Hippocampal formation (tissue), 2 donors: ENCODE measurements at regions not wholly inside any gene's neighbourhood (a gene's known extent, or its start where the extent isn't known, plus 50 kb on each side); places are given as distances from the start of the nearest gene placed in this dataset.
"Not testable (repeated sequence)": the region's sequence is repeated elsewhere in the genome, so short reads cannot be mapped to it uniquely, and the experiment has no call there.

ENCODE experiments used
- DNase-seq, 2 donors: peaks; one replicate each; lab custom pipeline; 2025; lab: John Stamatoyannopoulos, UW

DNA sequence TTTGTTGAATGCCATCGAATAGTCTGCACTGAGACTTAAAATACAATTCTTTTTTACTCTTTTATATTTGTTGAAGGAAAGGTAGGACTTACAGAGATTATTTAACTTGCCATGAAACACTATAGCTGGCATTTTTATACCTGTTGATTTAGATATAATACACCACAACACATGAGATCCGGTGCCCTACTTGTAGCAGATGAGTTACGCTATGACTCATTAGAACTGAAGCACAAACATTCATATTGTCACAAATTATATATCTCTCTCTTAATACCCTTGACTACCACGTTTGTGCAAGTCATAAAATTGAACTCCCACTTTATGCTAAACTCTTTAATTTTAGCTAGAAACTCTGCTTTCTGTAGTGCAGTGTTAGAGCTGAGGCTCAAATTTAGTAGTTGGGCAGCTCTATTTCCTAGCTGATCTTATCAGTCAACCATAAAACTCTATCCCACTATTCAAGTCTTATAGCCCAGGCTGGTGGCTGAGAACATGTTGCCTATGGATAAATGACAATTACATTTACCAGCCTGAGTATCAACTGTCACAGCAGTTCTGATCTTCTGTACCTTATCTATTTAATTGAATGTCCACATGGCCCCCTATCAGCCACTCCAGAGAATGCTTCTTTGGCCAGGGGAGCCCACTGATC lies 137.4 kb upstream of the SEMA3D start:
- DNase-seq, result no peak

DNA sequence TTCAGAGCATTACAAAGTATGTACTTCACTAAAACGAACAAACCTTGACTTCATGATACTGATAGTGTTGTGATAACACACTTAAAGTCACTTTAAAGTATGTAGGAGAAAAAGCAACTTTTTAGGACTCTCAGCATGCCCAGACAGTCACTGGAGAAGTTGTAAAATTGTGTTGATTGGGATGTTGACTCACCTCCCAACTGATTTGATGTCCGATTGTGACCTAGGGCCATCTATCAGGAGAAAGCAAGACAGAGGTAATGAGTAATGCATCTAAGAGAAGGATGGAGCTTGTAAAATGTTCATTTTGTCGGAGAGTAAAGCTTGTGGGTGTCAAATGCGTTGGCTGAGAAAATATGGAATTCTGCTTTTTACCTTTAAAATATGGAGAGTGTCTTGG lies 135.4 kb upstream of the SEMA3D start:
- DNase-seq, result no peak

DNA sequence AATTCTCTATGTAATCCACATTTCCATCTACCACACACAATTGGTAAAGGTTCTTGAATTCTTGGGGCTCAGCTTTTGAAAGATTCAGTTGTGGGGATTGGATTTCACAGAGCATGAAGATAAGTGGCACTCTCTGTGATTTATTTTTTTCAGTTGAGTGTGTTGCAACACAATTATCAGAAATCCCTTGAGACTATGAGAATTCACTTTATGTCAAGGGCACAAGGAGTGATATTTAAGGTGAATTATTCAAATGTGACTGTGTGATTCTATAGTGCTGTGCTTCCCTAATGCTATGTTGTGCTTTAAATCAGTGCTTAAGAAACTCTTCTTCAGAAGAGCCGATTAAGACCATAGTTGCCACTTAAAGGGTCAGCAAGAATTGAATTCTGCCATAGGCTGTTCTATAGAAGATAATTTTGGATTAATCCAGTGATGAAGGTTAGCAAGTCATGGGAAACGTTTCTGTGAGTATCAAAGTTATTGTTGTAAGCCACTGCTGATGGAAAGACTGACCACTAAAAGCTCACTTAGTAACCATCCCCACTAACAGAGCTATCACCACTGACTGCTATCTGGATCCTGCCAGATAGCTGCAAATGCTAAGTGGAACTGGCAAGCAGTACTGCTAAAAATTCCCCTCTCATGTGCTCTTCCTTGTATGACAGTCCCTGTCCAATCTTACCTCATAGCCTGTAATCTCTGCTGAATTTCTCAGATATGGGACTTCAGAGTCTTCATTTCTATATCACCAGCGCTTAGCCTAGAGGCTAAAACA lies 134.0 kb upstream of the SEMA3D start:
- DNase-seq, result no peak

DNA sequence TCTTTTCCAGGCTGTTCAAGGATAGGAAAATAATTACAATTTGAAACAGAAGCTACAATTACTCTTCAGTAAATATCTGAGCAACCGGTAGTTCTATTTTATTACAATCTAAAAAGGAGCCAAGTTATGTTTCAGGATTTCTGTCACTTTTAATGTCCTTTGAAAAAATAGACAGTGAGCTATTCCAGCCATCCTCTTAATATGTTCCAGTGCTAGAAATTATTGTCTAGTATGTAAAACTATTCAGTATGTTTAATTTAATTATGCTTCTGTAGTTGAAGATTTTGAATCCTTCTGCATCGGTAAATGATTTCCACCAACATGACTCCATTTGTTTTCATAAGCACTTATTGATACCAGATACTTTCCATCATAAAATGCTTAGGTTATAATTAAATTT lies 129.6 kb upstream of the SEMA3D start:
- no peak for DNase-seq

DNA sequence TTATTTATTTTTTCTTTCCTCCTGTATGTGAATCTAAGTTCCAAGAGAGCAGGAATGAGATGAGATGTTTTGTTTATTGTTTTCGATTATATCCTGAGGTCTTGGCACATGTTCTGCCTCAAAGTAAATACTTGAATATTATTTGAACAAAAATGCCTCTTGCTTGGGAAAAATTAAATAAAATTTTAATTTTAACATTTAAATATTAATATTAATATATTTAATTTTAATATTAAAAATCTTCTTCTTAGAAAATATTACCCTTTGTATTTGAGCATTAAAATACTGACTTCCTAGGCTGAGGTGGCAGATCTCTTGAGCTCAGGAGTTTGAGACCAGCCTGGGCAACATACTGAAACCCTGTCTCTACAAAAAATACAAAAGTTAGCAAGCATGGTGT lies 123.4 kb upstream of the SEMA3D start:
- DNase-seq, result no peak

DNA sequence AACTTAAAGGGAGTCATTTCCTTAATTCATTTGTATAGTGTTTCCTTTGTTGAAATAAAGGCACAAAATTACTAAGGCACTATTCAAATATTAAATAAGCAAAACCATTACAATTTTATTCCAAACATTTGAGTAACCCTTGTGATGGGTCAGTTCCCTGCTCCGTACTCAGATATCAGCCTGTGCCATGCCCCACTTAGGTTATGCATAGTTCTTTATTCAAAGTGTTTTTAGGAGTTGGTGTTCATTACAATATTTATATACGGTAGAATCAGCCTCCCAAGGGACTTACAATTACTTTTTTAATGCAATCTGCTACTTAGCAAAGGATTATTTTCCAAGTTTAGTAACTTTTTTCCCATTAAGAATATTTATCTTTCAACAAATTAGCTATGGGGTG lies 119.3 kb upstream of the SEMA3D start:
- no peak for DNase-seq

DNA sequence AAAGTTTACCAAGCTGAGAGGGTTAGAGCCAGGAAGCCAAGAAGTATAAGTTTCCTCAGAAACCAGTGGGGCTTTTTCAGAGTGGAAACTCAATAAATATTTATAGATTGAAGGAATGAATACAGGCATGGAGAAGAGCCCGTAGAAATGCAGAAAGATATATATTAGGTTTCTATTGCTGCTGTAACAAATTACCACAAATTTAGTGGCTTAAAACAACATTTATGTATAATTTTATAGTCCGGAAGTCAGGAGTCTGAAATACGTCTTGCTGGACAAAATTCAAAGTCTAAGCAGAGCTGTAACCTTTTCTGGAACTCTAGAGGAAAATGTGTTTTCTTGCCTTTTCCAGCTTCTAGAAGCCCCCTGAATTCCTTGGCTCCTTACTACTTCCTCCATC lies 107.3 kb upstream of the SEMA3D start:
- DNase-seq, result no peak

DNA sequence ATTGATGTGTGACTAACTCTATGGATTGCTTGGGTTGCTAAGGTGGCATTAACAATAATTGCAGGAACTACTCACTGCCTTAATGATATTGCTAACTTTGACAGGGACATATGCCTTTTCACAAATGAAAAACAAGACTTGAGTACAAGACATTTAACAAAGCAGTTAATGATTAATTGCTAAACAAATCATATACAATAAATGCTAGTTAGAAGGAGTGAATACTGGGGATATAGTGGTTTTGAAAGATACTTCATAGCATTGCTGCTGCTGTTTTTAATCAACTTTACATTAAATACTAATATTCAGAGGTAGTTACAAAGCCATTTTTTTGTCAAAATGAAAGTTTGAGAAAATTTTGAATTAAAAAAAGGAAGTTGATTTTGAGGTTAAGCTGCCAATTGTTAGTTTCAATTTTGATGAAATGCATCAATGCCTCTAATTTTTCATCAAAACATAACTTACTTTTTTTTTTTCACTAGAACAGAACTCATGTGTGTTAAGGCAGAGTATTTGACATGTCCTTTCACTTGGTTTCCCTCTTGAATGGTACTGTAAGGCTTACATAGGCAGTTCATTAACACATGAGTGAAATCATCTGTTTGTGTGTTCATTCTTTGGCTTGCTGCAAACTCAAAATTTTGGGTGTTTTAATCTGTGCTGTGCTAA lies 106.2 kb upstream of the SEMA3D start:
- no peak for DNase-seq

DNA sequence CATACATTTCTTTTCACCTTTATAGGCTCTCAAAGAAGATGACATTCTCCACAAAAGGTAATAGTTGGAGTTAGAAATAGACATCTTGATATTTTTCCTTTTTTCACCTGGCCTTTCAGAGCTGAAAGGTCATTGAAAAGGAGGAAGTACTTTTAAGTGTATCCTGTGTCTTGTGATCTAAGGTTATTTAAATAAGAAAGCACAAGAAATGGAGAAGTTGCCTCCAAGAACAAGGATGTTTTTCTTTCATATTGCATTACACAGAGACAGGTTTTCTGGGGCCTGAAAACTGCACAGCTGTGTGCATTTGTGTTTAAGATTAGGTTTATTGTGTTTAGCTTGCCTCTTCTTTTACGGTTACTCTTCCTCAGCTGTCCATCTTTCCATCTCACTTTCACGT lies 103.4 kb upstream of the SEMA3D start:
- no peak for DNase-seq

DNA sequence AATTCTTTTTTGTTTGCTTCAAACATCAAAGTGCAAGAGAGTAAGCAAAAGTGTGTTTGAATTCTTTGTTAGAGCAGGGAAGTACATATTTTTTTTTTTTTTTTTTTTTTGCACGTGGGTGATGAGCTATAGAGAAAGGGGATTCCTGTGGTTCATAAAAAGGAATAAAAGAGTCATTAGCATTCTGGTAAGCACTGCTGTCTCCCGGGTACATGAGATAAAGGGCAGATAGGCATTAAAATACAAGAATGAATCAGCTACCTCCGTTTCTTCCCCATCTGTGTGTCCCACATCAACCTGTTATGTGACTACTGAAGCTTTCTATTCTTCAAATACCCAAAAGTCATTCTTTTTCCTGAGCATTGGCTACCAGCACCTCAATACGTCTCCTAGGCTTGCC lies 102.4 kb upstream of the SEMA3D start:
- DNase-seq, result no peak

DNA sequence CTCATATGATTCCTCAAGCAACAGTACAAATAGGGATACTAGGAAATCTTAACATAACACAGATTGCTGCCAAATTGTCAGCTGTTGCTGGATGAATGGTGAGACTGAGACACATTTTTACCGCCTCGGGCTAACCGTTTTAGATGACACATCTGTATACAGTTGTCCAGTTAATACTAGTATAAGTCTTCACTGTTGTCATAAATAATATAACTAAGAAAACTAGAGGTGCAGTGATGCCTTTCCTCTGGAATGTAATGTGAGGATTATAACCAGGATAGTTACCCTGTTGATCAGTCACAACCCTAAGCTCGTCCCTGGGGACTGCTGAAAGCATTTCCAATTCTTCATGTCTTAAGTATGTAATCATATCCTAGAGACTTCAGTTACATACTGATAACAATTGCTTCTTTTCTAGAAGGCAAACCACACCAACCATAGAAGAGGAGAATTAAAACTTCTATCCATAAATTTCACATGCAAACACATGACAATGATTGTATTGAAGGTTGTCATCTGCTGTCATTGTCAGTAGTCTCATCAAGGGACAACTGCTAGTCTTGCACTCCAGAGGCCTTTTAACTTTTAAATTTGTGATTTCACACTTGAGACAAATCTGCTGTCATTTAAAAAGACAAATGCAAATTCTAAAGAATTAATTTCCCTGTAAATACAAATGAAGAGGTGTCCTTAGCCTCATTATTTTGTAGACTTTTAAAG lies 100.4 kb upstream of the SEMA3D start:
- no peak for DNase-seq

DNA sequence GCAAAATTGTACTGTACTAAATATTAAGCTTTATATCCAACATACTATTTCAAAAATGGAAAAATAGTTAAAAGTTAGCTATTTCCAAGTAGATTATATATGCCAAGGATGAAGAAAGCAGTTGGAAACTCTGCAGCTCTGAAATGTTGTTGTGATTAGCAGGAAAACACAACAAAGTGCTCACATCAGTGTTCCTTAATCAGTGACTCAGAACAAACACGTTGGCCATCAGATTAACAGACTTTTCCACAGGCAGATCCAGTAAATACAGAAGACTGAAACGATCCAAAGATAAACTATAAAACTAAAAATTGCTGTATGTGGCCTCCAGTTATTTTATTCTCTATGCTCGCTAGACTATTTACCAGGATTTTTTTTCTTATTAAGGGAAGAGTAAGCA lies 99.6 kb upstream of the SEMA3D start:
- DNase-seq, result no peak

DNA sequence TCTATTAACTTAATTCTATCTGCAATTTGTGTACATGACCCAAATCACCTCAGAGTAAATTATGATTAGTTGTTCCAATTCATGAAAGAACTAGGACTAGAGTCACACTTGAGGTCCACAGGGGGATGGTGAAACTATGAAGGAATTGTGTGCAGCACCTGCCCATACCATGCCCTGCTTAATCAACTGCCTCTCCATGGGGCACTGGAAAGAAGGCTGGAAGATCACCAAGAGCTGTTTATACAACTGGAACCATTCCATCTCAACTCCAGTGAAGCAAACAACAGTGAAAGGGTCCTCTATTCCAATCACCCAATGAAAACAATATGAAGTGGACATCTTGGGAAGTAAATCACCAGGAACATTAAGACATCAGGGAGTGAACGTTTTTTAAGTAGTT lies 98.7 kb upstream of the SEMA3D start:
- no peak for DNase-seq

DNA sequence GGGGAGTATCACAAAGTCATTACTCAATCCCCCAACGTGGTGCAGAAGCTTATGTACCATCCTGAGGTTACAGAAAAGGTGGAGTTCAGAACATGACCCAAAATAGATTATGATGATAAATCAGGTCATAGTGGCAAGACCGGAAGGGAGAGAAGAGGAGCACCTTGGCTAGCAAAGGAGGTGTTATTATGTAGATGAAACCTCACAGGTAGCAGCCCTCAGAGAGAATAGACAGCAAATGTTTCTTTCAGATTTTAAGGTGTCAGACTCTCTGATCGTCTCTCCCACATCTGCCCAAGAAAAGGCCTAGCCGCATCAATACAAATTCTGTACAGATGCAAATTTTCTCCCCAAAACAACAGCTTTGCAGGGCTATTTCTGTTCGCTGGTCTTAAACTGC lies 88.3 kb upstream of the SEMA3D start:
- DNase-seq, result no peak

DNA sequence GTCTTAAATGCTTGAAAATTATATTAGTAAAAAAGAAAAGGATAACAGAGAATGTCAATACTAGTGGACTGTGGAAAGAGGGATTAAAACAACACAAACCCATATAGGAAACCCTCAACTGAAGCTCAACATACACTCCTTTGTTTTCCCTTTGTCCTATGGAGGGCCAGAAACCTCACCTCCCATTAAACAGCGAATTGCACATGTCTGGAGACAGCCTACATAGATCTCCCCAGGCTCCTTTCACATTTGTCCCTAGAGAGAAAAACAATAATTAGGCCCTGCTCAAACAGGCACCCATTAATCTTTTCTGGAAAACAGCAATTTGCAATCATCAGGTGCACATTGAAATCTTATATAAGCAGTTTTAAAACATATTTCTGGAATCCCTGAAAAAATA lies 87.6 kb upstream of the SEMA3D start:
- DNase-seq, result no peak

DNA sequence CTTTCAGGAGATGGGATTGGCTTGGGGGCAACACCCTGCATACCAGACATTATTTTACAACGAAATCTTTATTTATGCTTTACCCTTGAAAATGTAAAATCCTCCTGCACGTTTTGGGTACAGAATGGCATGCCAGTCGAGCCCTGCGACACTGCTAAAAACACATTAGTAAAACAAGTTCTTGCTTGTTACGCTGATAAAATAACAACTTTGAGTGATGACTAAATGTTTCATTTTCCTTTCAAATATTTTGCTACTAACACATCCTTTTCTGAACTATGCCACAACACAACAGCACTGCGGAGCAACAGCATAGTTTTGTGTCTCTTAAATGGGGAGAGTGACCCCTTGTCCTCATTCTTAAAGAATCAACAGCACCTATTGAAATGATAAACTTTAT lies 76.0 kb upstream of the SEMA3D start:
- DNase-seq, result no peak

DNA sequence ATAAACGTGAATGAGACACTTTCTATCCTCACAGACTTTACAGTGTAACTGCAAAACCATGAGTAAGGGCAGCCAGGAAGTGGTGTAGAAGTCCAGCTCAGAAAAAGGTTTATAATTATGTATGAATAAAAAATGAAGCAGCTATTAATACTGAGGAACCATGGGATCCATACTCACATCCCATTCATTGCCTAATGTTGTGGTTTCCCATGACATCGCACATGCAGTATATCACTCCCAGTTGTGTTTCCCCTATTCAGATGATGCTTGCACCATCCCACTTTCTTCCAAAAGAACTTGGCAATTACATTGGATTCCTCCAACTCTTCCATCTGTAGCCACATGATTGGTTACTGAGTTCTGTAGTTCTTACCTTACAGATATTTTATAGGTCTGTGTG lies 74.5 kb upstream of the SEMA3D start:
- no peak for DNase-seq

DNA sequence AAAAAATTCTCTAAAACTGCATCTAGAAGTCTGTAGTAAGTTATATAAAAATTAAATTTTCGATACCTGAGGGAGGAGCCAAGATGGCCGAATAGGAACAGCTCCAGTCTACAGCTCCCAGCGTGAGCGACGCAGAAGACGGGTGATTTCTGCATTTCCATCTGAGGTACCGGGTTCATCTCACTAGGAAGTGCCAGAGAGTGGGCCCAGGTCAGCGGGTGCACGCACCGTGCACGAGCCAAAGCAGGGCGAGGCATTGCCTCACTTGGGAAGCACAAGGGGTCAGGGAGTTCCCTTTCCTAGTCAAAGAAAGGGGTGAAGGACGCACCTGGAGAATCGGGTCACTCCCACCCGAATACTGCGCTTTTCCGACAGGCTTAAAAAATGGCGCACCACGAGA lies 62.9 kb upstream of the SEMA3D start:
- DNase-seq, result not testable (repeated sequence)

DNA sequence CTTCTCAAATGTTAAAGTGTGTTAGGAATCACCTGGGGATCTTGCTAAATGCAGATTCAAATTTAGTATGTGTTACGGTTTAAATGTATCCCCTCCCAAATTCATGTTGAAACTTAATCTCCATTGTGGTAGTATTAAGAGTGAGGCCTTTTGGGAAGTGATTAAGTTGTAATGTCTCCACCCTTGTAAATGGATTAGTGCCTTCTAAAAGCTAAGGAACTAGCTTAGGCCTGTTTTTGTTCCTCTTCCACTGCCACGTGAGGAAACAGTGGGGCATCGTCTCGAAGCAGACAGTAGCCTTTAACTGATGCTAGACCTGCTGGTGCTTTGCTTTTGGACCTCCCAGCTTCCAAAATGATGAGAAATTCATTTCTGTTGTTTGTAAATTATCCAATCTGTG lies 52.3 kb upstream of the SEMA3D start:
- DNase-seq, result no peak

DNA sequence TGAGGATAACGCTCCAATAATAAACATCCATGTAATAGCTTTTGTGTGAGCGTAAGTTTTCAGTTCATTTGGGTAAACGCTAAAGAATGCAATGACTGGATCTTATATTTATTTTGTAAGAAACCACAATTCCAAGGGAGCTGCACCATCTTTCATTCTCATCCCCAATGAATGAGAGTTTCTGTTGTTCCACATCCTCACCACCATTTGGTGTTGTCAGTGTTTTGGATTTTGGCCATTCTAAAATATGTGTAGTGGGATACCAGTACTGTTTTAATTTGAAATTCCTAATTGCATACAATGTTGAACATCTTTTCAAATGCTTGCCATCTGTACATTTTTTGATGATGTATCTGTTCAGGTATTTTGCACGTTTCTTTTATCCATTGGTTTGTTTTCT lies 50.9 kb upstream of the SEMA3D start:
- DNase-seq, result no peak
